ENCODE measurements at regions not wholly inside any gene's neighbourhood (a gene's known extent, or its start where the extent isn't known, plus 50 kb on each side); places are given as distances from the start of the nearest gene placed in this dataset.

DNA sequence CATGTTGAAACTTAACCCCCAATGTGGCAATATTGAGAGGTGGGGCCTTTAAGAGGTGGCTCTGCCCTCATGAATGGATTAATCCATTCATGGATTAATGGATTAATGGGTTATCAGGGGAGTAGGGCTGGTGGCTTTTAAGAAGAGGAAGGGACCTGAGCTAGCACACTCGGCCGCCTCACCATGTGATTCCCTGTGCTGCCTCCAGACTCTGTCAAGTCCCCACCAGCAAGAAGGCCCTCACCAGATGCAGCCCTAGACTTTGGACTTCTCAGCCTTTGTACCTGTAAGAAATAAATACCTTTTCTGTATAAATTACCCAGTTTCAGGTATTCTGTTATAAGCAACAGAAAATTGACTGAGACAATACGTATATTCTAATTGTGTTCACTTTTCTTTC is 272.2 kb upstream of the DMRT1 start:
- TF ChIP-seq ZNF114 (tag by site-specific recombination; IDR thresholded peaks at IDR 0.05), result no peak
- no peak for TF ChIP-seq ZNF658 (tag by site-specific recombination; IDR thresholded peaks at IDR 0.05)
- no peak for TF ChIP-seq CTCF (tag by site-specific recombination; IDR thresholded peaks at IDR 0.05)

All from HEK293 (cell line).